ENCODE measurements at regions not wholly inside any gene's neighbourhood (a gene's known extent, or its start where the extent isn't known, plus 50 kb on each side); places are given as distances from the start of the nearest gene placed in this dataset.

GRCh38 chr4:156459584-156459983, 505.9 kb upstream of the CTSO start:
- intact Hi-C loops (cut with micrococcal nuclease) = no loop called here
- ATAC-seq (ENCODE audit: low read depth) (no peak), DNase-seq (no peak)
- H3K4me1 Mint-ChIP-seq = no peaks in the 10 kb centered on the region
- no peak for TF ChIP-seq CTCF (IDR thresholded peaks at IDR 0.05)
- H3K9me3 Mint-ChIP-seq = peaks cover 7% of the 10 kb centered on the region
- POLR2A ChIA-PET = no interaction called here
- H3K36me3 Mint-ChIP-seq (ENCODE audit: low read depth) = no peaks in the 10 kb centered on the region
- no peaks in the 10 kb centered on the region for H3K27me3 Mint-ChIP-seq
- H3K4me3 Mint-ChIP-seq = no peak overlapping the region
- H3K27ac Mint-ChIP-seq = no peak overlapping the region
- CTCF ChIA-PET = no interaction called here

- no peak overlapping the region for H3K27ac Mint-ChIP-seq
- no peak for DNase-seq
- H3K27me3 Mint-ChIP-seq = no peaks in the 10 kb centered on the region
- intact Hi-C loops (cut with micrococcal nuclease) = no loop called here
- H3K4me1 Mint-ChIP-seq = no peaks in the 10 kb centered on the region
- ChIA-PET CTCF (no interaction called here), POLR2A (no interaction called here)
- TF ChIP-seq CTCF (IDR thresholded peaks at IDR 0.05) = no peak
- no peak for ATAC-seq (ENCODE audit: low read depth)
- H3K36me3 Mint-ChIP-seq (ENCODE audit: low read depth) = no peaks in the 10 kb centered on the region
- no peak overlapping the region for H3K4me3 Mint-ChIP-seq
- H3K9me3 Mint-ChIP-seq = peaks cover 13% of the 10 kb centered on the region
Observed at GRCh38 chr4:156456830-156457229, 503.2 kb upstream of the CTSO start.

GRCh38 chr4:156443488-156443887, 489.8 kb upstream of the CTSO start:
- TF ChIP-seq CTCF (IDR thresholded peaks at IDR 0.05) = no peak
- DNase-seq = no peak
- ATAC-seq (ENCODE audit: low read depth) = no peak
- CTCF ChIA-PET = no interaction called here
- Mint-ChIP-seq H3K27me3 (no peaks in the 10 kb centered on the region), H3K9me3 (no peaks in the 10 kb centered on the region), H3K4me3 (no peak overlapping the region), H3K36me3 (ENCODE audit: low read depth) (no peaks in the 10 kb centered on the region), H3K27ac (no peak overlapping the region), H3K4me1 (no peaks in the 10 kb centered on the region)
- intact Hi-C loops (cut with micrococcal nuclease) = no loop called here
- POLR2A ChIA-PET = no interaction called here

- Mint-ChIP-seq H3K4me1 (no peaks in the 10 kb centered on the region), H3K27ac (no peak overlapping the region), H3K27me3 (no peaks in the 10 kb centered on the region), H3K4me3 (no peak overlapping the region), H3K36me3 (ENCODE audit: low read depth) (no peaks in the 10 kb centered on the region), H3K9me3 (no peaks in the 10 kb centered on the region)
- ChIA-PET POLR2A (no interaction called here), CTCF (no interaction called here)
- intact Hi-C loops (cut with micrococcal nuclease) = no loop called here
- ATAC-seq (ENCODE audit: low read depth) (no peak), DNase-seq (no peak)
- no peak for TF ChIP-seq CTCF (IDR thresholded peaks at IDR 0.05)
Observed at GRCh38 chr4:156442912-156443311, 489.2 kb upstream of the CTSO start.

- H3K36me3 Mint-ChIP-seq (ENCODE audit: low read depth) = no peaks in the 10 kb centered on the region
- ChIA-PET POLR2A (no interaction called here), CTCF (no interaction called here)
- no peaks in the 10 kb centered on the region for H3K9me3 Mint-ChIP-seq
- no peak for TF ChIP-seq CTCF (IDR thresholded peaks at IDR 0.05)
- no peak for DNase-seq
- H3K27ac Mint-ChIP-seq = no peak overlapping the region
- H3K27me3 Mint-ChIP-seq = no peaks in the 10 kb centered on the region
- intact Hi-C loops (cut with micrococcal nuclease) = no loop called here
- no peaks in the 10 kb centered on the region for H3K4me1 Mint-ChIP-seq
- no peak for ATAC-seq (ENCODE audit: low read depth)
- no peak overlapping the region for H3K4me3 Mint-ChIP-seq
Observed at GRCh38 chr4:156439576-156440200, 486.0 kb upstream of the CTSO start.

Data from activated B cell treated with CpG ODN at 0.5 μM for 24 hours (primary cell).